K562 (cell line): ENCODE measurements at regions not wholly inside any gene's neighbourhood (a gene's known extent, or its start where the extent isn't known, plus 50 kb on each side); places are given as distances from the start of the nearest gene placed in this dataset.

Experiments used
- ARID1B ChIP-seq: fragments of 450-650 bp; IDR thresholded peaks from 2 replicates; pipeline ENCODE4 v1.6.1; 2016; ENCODE audit warnings: antibody characterized with exemption, mild to moderate bottlenecking, inconsistent platforms
- C11orf30 ChIP-seq: fragments of 450-650 bp; IDR thresholded peaks from 2 replicates; pipeline ENCODE4 v1.6.1; 2016; ENCODE audit warnings: low read depth, mild to moderate bottlenecking
- FOS ChIP-seq: IDR thresholded peaks from 3 replicates; pipeline ENCODE4 v1.6.1; 2011; ENCODE audit not compliant: insufficient read length; ENCODE audit errors: extremely low read depth
- KLF1 ChIP-seq: fragments of 450-650 bp; IDR thresholded peaks from 2 replicates; pipeline ENCODE4 v1.6.1; 2016; ENCODE audit warnings: missing genetic modification characterization, missing compliant biosample characterization
- NCOR1 ChIP-seq: fragments of 450-650 bp; IDR thresholded peaks from 2 replicates; pipeline ENCODE4 v1.6.1; 2016; ENCODE audit warnings: mild to moderate bottlenecking, moderate library complexity
- POLR2G ChIP-seq: fragments of 200-400 bp; formaldehyde crosslinking; IDR thresholded peaks from 2 replicates; pipeline ENCODE4 v1.6.1; 2017; ENCODE audit warnings: low read depth, mild to moderate bottlenecking, antibody characterized with exemption, low read length, moderate library complexity
- SPI1 ChIP-seq: IDR thresholded peaks from 2 replicates; pipeline ENCODE4 v1.6.1; 2011; ENCODE audit warnings: low read depth, low read length, control low read depth, borderline replicate concordance
- TARDBP ChIP-seq: fragments of 450-650 bp; IDR thresholded peaks from 2 replicates; pipeline ENCODE4 v1.6.1; 2016
- ZNF316 ChIP-seq: fragments of 450-650 bp; IDR thresholded peaks from 2 replicates; pipeline ENCODE4 v1.6.1; 2016
- TF ChIP-seq, protein P1 (sequence below): fragments of 250-450 bp; sonication (Bioruptor Pico); IDR thresholded peaks from 2 replicates; pipeline ENCODE4 v1.4.0; 2020; ENCODE audit warnings: mild to moderate bottlenecking, moderate library complexity
- TF ChIP-seq, protein P2 (sequence below): fragments of 450-650 bp; IDR thresholded peaks from 2 replicates; pipeline ENCODE4 v1.6.1; 2016; ENCODE audit warnings: mild to moderate bottlenecking, moderate library complexity
- TF ChIP-seq, protein P3 (sequence below): IDR thresholded peaks from 2 replicates; pipeline ENCODE4 v1.6.1; 2011; ENCODE audit warnings: borderline replicate concordance, low read depth, mild to moderate bottlenecking, moderate library complexity, low read length; ENCODE audit not compliant: insufficient read depth, poor library complexity, severe bottlenecking

DNA sequence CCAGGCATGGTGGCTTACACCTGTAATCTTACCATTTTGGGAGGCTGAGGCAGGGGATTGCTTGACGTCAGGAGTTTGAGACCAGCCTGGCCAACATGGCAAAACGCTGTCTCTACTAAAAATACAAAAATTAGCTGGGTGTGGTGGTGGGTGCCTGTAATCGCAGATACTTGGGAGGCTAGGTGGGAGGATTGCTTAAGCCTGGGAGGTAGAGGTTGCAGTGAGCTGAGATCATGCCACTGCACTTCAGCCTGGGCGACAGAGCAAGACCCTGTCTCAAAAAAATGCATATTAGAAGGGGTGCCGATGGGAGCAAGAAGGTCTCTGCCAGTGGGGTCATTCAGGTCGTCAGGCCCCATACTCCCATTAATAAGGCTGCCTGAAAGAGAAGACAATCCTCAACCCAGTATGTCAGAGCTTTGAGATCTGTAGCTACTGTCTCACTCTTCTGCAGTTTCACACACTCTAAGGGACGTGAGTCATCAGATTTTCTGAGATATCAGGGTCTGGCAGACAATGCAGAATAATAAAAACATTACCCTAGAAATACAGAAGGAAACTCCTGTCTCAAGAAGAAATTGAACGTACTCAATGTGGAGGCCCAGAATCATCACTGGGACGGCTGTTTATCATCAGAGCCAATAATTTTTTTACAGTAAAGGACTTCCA is 176.7 kb upstream of the FAT1 start (continued):
- TF ChIP-seq, protein P1, sequence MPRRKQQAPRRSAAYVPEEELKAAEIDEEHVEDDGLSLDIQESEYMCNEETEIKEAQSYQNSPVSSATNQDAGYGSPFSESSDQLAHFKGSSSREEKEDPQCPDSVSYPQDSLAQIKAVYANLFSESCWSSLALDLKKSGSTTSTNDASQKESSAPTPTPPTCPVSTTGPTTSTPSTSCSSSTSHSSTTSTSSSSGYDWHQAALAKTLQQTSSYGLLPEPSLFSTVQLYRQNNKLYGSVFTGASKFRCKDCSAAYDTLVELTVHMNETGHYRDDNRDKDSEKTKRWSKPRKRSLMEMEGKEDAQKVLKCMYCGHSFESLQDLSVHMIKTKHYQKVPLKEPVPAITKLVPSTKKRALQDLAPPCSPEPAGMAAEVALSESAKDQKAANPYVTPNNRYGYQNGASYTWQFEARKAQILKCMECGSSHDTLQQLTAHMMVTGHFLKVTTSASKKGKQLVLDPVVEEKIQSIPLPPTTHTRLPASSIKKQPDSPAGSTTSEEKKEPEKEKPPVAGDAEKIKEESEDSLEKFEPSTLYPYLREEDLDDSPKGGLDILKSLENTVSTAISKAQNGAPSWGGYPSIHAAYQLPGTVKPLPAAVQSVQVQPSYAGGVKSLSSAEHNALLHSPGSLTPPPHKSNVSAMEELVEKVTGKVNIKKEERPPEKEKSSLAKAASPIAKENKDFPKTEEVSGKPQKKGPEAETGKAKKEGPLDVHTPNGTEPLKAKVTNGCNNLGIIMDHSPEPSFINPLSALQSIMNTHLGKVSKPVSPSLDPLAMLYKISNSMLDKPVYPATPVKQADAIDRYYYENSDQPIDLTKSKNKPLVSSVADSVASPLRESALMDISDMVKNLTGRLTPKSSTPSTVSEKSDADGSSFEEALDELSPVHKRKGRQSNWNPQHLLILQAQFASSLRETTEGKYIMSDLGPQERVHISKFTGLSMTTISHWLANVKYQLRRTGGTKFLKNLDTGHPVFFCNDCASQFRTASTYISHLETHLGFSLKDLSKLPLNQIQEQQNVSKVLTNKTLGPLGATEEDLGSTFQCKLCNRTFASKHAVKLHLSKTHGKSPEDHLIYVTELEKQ (CRISPR knock-in tag): no peak
- TF ChIP-seq, protein P2, sequence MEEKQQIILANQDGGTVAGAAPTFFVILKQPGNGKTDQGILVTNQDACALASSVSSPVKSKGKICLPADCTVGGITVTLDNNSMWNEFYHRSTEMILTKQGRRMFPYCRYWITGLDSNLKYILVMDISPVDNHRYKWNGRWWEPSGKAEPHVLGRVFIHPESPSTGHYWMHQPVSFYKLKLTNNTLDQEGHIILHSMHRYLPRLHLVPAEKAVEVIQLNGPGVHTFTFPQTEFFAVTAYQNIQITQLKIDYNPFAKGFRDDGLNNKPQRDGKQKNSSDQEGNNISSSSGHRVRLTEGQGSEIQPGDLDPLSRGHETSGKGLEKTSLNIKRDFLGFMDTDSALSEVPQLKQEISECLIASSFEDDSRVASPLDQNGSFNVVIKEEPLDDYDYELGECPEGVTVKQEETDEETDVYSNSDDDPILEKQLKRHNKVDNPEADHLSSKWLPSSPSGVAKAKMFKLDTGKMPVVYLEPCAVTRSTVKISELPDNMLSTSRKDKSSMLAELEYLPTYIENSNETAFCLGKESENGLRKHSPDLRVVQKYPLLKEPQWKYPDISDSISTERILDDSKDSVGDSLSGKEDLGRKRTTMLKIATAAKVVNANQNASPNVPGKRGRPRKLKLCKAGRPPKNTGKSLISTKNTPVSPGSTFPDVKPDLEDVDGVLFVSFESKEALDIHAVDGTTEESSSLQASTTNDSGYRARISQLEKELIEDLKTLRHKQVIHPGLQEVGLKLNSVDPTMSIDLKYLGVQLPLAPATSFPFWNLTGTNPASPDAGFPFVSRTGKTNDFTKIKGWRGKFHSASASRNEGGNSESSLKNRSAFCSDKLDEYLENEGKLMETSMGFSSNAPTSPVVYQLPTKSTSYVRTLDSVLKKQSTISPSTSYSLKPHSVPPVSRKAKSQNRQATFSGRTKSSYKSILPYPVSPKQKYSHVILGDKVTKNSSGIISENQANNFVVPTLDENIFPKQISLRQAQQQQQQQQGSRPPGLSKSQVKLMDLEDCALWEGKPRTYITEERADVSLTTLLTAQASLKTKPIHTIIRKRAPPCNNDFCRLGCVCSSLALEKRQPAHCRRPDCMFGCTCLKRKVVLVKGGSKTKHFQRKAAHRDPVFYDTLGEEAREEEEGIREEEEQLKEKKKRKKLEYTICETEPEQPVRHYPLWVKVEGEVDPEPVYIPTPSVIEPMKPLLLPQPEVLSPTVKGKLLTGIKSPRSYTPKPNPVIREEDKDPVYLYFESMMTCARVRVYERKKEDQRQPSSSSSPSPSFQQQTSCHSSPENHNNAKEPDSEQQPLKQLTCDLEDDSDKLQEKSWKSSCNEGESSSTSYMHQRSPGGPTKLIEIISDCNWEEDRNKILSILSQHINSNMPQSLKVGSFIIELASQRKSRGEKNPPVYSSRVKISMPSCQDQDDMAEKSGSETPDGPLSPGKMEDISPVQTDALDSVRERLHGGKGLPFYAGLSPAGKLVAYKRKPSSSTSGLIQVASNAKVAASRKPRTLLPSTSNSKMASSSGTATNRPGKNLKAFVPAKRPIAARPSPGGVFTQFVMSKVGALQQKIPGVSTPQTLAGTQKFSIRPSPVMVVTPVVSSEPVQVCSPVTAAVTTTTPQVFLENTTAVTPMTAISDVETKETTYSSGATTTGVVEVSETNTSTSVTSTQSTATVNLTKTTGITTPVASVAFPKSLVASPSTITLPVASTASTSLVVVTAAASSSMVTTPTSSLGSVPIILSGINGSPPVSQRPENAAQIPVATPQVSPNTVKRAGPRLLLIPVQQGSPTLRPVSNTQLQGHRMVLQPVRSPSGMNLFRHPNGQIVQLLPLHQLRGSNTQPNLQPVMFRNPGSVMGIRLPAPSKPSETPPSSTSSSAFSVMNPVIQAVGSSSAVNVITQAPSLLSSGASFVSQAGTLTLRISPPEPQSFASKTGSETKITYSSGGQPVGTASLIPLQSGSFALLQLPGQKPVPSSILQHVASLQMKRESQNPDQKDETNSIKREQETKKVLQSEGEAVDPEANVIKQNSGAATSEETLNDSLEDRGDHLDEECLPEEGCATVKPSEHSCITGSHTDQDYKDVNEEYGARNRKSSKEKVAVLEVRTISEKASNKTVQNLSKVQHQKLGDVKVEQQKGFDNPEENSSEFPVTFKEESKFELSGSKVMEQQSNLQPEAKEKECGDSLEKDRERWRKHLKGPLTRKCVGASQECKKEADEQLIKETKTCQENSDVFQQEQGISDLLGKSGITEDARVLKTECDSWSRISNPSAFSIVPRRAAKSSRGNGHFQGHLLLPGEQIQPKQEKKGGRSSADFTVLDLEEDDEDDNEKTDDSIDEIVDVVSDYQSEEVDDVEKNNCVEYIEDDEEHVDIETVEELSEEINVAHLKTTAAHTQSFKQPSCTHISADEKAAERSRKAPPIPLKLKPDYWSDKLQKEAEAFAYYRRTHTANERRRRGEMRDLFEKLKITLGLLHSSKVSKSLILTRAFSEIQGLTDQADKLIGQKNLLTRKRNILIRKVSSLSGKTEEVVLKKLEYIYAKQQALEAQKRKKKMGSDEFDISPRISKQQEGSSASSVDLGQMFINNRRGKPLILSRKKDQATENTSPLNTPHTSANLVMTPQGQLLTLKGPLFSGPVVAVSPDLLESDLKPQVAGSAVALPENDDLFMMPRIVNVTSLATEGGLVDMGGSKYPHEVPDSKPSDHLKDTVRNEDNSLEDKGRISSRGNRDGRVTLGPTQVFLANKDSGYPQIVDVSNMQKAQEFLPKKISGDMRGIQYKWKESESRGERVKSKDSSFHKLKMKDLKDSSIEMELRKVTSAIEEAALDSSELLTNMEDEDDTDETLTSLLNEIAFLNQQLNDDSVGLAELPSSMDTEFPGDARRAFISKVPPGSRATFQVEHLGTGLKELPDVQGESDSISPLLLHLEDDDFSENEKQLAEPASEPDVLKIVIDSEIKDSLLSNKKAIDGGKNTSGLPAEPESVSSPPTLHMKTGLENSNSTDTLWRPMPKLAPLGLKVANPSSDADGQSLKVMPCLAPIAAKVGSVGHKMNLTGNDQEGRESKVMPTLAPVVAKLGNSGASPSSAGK: no peak
- TF ChIP-seq ARID1B (peak; percentile 79), POLR2G (no peak), NCOR1 (peak; percentile 25; the same call in 1 of the 2 replicates), TARDBP (no peak), ZNF316 (peak; percentile 88), FOS (peak; percentile 38), C11orf30 (peak; percentile 88), KLF1 (tag) (no peak), SPI1 (no peak)
- TF ChIP-seq, protein P3, sequence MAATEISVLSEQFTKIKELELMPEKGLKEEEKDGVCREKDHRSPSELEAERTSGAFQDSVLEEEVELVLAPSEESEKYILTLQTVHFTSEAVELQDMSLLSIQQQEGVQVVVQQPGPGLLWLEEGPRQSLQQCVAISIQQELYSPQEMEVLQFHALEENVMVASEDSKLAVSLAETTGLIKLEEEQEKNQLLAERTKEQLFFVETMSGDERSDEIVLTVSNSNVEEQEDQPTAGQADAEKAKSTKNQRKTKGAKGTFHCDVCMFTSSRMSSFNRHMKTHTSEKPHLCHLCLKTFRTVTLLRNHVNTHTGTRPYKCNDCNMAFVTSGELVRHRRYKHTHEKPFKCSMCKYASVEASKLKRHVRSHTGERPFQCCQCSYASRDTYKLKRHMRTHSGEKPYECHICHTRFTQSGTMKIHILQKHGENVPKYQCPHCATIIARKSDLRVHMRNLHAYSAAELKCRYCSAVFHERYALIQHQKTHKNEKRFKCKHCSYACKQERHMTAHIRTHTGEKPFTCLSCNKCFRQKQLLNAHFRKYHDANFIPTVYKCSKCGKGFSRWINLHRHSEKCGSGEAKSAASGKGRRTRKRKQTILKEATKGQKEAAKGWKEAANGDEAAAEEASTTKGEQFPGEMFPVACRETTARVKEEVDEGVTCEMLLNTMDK: no peak
